ENCODE measurements at regions not wholly inside any gene's neighbourhood (a gene's known extent, or its start where the extent isn't known, plus 50 kb on each side); places are given as distances from the start of the nearest gene placed in this dataset.

- no peak for TF ChIP-seq ZFP69B (tag by site-specific recombination; IDR thresholded peaks at IDR 0.05)
- TF ChIP-seq ATF2 (tag by site-specific recombination; IDR thresholded peaks at IDR 0.05; ENCODE audit: low read depth) = no peak
- TF ChIP-seq CTCF (tag by site-specific recombination; IDR thresholded peaks at IDR 0.05) = no peak
- TF ChIP-seq ZSCAN5A (tag by site-specific recombination; IDR thresholded peaks at IDR 0.05) = no peak
- TF ChIP-seq ZBTB8A (tag by site-specific recombination; IDR thresholded peaks at IDR 0.05) = no peak
- TF ChIP-seq ZNF239 (tag by site-specific recombination; IDR thresholded peaks at IDR 0.05) = no peak
- TF ChIP-seq BCL11B (tag by site-specific recombination; IDR thresholded peaks at IDR 0.05; ENCODE audit: low read depth) = no peak
- TF ChIP-seq ZNF280D (tag by site-specific recombination; IDR thresholded peaks at IDR 0.05) = no peak
- no peak for TF ChIP-seq REST (tag by site-specific recombination; IDR thresholded peaks at IDR 0.05)
- TF ChIP-seq ZBTB26 (tag by site-specific recombination; optimal IDR thresholded peaks at IDR 0.05) = no peak
- TF ChIP-seq ZNF560 (tag by site-specific recombination; IDR thresholded peaks at IDR 0.05; ENCODE audit: borderline replicate concordance) = no peak
Observed at GRCh38 chr6:119845161-119845560, 495.6 kb upstream of the MAN1A1 start.

Measured in HEK293 (cell line).